Duodenal mucosa (tissue), 2 donors: ENCODE measurements at regions not wholly inside any gene's neighbourhood (a gene's known extent, or its start where the extent isn't known, plus 50 kb on each side); places are given as distances from the start of the nearest gene placed in this dataset.
"Not testable (repeated sequence)": the region's sequence is repeated elsewhere in the genome, so short reads cannot be mapped to it uniquely, and the experiment has no call there.

Experiments
- H3K27ac ChIP-seq: one replicate; pipeline ENCODE4 v1.7.0; 2013; ENCODE audit warnings: low read depth, low read length
- H3K27me3 ChIP-seq, 2 donors: one replicate each; pipeline ENCODE4 v1.7.0; 2013; ENCODE audit warnings: low read length in 2 of 2, control low read depth in 1 of 2; ENCODE audit not compliant: insufficient read depth in 2 of 2, control insufficient read depth in 1 of 2
- H3K36me3 ChIP-seq, 2 donors: one replicate each; pipeline ENCODE4 v1.7.0; 2013; ENCODE audit warnings: low read length in 2 of 2, control low read depth in 1 of 2; ENCODE audit not compliant: insufficient read depth in 2 of 2, control insufficient read depth in 1 of 2
- H3K4me1 ChIP-seq, 2 donors: one replicate each; pipeline ENCODE4 v1.7.0; 2013; ENCODE audit warnings: low read length in 2 of 2, control low read depth in 1 of 2; ENCODE audit not compliant: insufficient read depth in 2 of 2, control insufficient read depth in 1 of 2
- H3K4me3 ChIP-seq, 2 donors: one replicate each; pipeline ENCODE4 v1.7.0; 2013; ENCODE audit warnings: low read length in 2 of 2, low read depth in 1 of 2
- H3K9ac ChIP-seq, 2 donors: one replicate each; pipeline ENCODE4 v1.7.0; 2013; ENCODE audit warnings: low read length in 2 of 2, low read depth in 1 of 2
- H3K9me3 ChIP-seq, 2 donors: one replicate each; pipeline ENCODE4 v1.7.0; 2013; ENCODE audit warnings: low read length in 2 of 2, control low read depth in 1 of 2; ENCODE audit not compliant: control insufficient read depth in 1 of 2

DNA sequence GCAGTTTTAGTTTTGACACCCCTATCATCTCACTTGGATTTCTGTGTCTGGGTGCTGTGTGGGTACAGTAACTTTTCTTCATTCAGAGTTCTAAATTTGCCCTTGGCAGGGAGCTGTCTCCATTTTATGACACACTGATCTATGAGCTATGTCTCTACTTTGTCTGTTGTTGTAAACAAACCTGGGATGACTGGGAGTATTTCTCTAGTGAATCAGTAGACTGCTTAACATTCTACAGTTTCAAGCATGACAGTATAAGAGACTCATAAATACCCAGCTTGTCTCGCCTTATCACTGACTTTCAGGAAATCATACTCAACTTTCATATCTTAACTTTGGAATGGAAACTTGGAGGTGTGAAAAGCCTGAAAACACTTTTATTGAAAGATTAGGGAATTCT lies 212.1 kb upstream of the NUDT12 start:
- Histone ChIP-seq H3K27ac (no peak overlapping the region), H3K9me3 (peaks cover 5 to 7% of the 10 kb centered on the region in 2 donors), H3K9ac (no peak overlapping the region), H3K4me1 (no peaks in the 10 kb centered on the region), H3K4me3 (no peak overlapping the region), H3K36me3 (no peaks in the 10 kb centered on the region), H3K27me3 (no peaks in the 10 kb centered on the region)

- Histone ChIP-seq H3K4me3 (no peak overlapping the region), H3K36me3 (no peaks in the 10 kb centered on the region), H3K9ac (no peak overlapping the region), H3K27me3 (no peaks in the 10 kb centered on the region), H3K27ac (no peak overlapping the region), H3K9me3 (peaks cover 2 to 7% of the 10 kb centered on the region in 2 donors), H3K4me1 (no peaks in the 10 kb centered on the region)
Measured at GRCh38 chr5:103772248-103772647, 209.7 kb upstream of the NUDT12 start.

DNA sequence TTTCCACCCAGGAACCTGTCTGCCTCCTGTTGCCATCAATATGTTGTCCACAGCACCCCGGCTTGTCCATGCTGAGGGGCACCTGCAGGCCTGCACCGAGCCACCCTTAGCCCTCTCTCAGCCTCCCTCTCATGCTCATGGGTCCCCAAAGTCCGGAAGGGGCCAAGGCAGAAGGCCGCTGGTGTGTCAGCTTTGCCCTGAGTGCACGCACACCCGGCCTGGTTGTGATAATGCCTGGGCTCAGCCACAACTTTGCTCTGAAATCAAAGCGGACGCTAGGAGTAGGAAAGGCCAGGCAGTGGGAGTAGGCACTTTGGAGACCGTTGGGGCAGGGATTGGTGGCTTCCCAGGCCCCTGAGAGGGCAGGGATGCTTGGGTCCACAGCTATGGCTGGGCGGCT lies 201.8 kb upstream of the NUDT12 start:
- no peaks in the 10 kb centered on the region for H3K4me1 ChIP-seq
- no peak overlapping the region for H3K27ac ChIP-seq
- H3K9ac ChIP-seq = no peak overlapping the region
- H3K36me3 ChIP-seq = no peaks in the 10 kb centered on the region
- H3K4me3 ChIP-seq = no peak overlapping the region
- peaks cover 0 to 3% of the 10 kb centered on the region in 2 donors for H3K9me3 ChIP-seq
- H3K27me3 ChIP-seq = no peaks in the 10 kb centered on the region

DNA sequence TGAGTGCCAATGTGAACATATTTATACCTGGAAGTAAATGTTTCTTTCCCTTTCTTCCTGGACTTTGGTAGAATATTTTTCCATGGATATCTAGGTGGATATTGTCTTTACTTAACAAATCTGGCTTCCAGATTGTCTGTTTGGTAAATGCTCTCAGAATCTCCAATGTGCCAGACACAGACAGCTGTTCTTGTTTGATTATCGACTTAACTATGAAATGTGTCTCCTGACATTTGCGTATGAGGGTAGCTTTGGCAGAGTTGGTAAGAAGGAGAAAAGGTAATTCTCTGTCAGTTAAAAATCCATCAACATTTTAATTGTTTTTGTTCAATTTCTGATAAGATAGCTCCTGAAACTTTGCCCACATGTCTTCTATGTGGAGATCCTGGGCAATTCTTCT lies 196.4 kb upstream of the NUDT12 start:
- H3K9ac ChIP-seq = no peak overlapping the region
- H3K27me3 ChIP-seq = no peaks in the 10 kb centered on the region
- H3K9me3 ChIP-seq = peaks cover 0 to 3% of the 10 kb centered on the region in 2 donors
- no peak overlapping the region for H3K4me3 ChIP-seq
- H3K27ac ChIP-seq = no peak overlapping the region
- no peaks in the 10 kb centered on the region for H3K4me1 ChIP-seq
- H3K36me3 ChIP-seq = no peaks in the 10 kb centered on the region

DNA sequence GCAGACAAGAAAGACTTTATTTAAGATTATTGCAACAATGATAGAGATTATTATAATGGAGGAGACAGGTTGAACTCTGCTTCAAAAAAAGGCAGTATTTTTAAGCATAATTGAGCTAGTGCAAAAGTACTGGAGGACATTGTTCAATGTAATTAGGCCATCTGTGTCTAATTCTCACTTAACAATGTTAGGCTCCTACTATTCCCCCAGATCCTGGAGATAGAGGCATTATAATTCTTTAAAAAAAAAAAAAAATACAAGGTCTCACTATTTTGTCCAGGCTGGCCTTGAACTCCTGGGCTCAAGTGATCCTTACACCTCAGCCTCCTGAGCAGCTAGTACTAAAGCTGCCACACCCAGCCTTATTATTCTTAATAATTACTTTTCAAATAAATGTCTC lies 193.4 kb upstream of the NUDT12 start:
- no peak overlapping the region for H3K4me3 ChIP-seq
- H3K4me1 ChIP-seq = no peaks in the 10 kb centered on the region
- H3K9ac ChIP-seq = no peak overlapping the region
- no peak overlapping the region for H3K27ac ChIP-seq
- H3K9me3 ChIP-seq = no peaks in the 10 kb centered on the region
- no peaks in the 10 kb centered on the region for H3K36me3 ChIP-seq
- H3K27me3 ChIP-seq = no peaks in the 10 kb centered on the region

DNA sequence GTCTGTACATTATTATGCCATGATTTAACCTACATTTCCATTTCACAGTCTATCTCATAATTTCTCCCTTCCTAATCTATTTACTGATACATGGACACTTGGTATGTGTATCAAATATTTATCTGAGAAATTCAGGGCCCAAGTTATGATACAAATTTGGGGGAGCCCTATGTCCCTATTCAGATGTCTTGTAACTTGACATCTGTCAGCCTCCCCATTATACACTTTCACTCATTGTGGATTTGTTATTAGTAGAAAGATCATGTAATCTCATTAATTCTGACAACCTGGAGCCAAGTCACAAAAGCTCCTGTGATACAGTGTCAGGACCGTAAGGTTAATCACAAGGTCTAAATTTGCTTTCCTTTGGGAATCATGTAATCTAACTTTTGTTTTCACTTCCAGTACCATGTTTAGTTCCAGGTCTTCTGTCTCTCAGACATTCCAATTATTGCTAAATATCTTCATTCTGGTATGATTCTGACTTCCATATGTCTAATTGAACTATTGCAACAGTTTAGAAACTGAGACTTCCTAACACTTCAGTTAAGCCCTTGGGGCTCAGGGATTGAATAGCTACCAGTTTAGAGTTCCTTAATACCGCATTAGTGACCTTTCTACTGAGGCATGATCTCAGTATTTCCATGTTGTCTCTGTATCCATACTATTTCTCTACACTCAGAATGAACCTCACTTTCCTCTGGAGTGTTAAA lies 182.9 kb upstream of the NUDT12 start:
- Histone ChIP-seq H3K9ac (no peak overlapping the region), H3K36me3 (no peaks in the 10 kb centered on the region), H3K27me3 (no peaks in the 10 kb centered on the region), H3K9me3 (no peaks in the 10 kb centered on the region), H3K4me1 (no peaks in the 10 kb centered on the region), H3K27ac (no peak overlapping the region), H3K4me3 (no peak overlapping the region)

DNA sequence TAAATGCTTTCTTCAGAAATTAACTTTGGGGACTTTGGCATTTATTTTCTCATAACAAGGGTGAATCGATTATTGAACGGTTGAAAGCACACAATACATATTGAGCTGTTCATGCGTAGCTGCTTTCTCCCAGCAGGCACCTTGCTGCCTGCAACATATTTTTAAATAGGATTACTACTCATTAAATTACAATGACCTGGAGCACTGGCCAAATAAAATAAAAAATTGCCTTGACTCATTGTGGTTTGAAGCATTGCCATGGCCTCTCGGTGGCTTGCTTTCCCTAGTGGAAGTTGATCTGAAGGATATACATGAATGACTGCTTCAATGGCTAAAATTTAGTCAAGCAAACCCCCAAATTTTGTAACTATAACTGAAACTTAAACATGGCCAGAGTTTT lies 181.6 kb upstream of the NUDT12 start:
- H3K27me3 ChIP-seq = no peaks in the 10 kb centered on the region
- no peaks in the 10 kb centered on the region for H3K36me3 ChIP-seq
- H3K4me1 ChIP-seq = no peaks in the 10 kb centered on the region
- no peaks in the 10 kb centered on the region for H3K9me3 ChIP-seq
- H3K4me3 ChIP-seq = no peak overlapping the region
- no peak overlapping the region for H3K9ac ChIP-seq
- H3K27ac ChIP-seq = no peak overlapping the region

- no peaks in the 10 kb centered on the region for H3K4me1 ChIP-seq
- no peak overlapping the region for H3K9ac ChIP-seq
- no peaks in the 10 kb centered on the region for H3K36me3 ChIP-seq
- no peaks in the 10 kb centered on the region for H3K9me3 ChIP-seq
- no peak overlapping the region for H3K4me3 ChIP-seq
- no peak overlapping the region for H3K27ac ChIP-seq
- H3K27me3 ChIP-seq = no peaks in the 10 kb centered on the region
Measured at GRCh38 chr5:103743421-103743820, 180.8 kb upstream of the NUDT12 start.

GRCh38 chr5:103741984-103742383 lies 179.4 kb upstream of the NUDT12 start:
- Histone ChIP-seq H3K4me3 (no peak overlapping the region), H3K27me3 (no peaks in the 10 kb centered on the region), H3K36me3 (no peaks in the 10 kb centered on the region), H3K27ac (no peak overlapping the region), H3K4me1 (no peaks in the 10 kb centered on the region), H3K9ac (no peak overlapping the region), H3K9me3 (no peaks in the 10 kb centered on the region)

GRCh38 chr5:103736343-103736742 lies 173.8 kb upstream of the NUDT12 start:
- H3K27me3 ChIP-seq, H3K27ac ChIP-seq, H3K36me3 ChIP-seq, H3K9me3 ChIP-seq, H3K4me3 ChIP-seq, H3K9ac ChIP-seq, H3K4me1 ChIP-seq: not testable (repeated sequence)

DNA sequence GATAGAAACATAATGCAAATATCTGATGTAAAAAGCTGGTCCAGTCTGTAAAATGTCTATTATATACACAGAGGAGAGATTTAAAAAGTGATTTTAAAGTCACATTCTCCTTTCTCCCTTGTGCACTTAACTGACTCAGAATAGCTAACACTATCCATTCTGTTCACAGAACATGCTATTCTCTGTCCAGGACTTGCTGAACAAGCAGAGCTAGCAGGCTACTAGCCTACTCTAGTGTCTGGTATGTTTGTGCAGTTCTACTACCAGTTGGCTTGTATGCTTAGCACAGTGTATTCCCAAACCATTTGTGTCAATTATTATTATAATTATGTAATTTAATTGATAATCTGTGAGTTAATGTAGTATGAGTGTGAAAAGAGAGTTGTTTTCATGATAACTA lies 161.7 kb upstream of the NUDT12 start:
- H3K9ac ChIP-seq = no peak overlapping the region
- no peak overlapping the region for H3K27ac ChIP-seq
- no peak overlapping the region for H3K4me3 ChIP-seq
- H3K9me3 ChIP-seq = peaks cover 8 to 10% of the 10 kb centered on the region in 2 donors
- no peaks in the 10 kb centered on the region for H3K27me3 ChIP-seq
- H3K4me1 ChIP-seq = no peaks in the 10 kb centered on the region
- H3K36me3 ChIP-seq = no peaks in the 10 kb centered on the region
